Anterior cingulate cortex (tissue), 58 donors: ENCODE measurements at regions not wholly inside any gene's neighbourhood (a gene's known extent, or its start where the extent isn't known, plus 50 kb on each side); places are given as distances from the start of the nearest gene placed in this dataset.
A peak's percentile ranks its signal among the peaks of the same experiment; 100 is the strongest.

ENCODE experiments used
- DNase-seq, 58 donors: peaks; one replicate each; lab custom pipeline; 2025; lab: John Stamatoyannopoulos, UW

DNA sequence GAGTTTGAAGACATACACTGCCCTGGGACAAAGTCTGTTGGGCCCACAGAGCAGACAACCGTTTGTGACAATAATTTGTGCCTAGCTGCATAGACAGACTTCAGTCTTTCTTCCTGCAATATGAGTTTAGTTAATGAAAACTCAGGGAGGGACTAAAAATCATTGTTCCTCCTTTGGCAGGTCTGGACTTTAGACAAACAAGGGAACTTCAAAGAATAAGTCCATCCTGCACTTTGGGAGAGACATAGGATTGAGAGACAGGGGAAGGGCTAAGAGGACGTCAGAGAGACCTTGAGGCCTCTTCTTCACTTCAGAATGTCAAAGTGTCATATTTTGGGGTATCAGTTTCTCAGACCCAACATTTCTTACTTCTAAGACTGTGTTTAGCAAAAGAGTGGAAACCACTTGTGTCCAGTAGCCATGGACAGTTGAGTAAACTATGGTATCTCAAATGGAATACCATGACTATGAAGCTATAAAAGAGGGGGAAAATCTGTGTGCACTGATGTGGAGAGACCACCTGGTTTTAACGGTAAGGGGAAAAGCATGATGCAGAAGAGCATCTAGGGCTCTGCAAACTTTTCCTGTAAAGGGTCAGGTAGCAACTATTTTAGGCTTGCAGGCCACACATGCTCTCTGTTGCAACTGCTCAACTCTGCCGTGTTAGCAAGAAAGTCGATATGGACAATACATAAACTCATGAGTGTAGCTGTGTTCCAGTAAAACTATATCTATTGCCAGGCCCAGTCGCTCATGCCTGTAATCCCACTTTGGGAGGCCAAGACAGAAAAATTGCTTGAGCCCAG is 217.8 kb upstream of the SH3BP4 start:
- DNase-seq, result no peak

DNA sequence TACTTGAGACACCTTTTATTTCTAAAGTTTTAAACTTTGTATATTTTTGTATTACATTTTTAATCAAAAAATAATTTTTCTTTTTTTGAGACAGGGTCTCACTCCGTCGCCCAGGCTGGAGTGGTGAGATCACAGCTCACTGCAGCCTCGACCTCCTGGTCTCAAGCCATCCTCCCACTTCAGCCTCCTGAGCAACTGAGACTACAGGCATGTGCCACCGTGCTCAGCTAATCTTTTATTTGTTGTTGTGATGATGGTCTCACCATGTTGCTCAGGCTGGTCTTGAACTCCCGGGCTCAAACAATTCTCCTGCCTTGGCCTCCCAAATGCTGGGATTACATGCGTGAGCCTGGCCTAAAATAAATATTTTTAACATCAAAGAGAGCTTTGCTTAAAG is 218.7 kb upstream of the SH3BP4 start:
- DNase-seq, result no peak

DNA sequence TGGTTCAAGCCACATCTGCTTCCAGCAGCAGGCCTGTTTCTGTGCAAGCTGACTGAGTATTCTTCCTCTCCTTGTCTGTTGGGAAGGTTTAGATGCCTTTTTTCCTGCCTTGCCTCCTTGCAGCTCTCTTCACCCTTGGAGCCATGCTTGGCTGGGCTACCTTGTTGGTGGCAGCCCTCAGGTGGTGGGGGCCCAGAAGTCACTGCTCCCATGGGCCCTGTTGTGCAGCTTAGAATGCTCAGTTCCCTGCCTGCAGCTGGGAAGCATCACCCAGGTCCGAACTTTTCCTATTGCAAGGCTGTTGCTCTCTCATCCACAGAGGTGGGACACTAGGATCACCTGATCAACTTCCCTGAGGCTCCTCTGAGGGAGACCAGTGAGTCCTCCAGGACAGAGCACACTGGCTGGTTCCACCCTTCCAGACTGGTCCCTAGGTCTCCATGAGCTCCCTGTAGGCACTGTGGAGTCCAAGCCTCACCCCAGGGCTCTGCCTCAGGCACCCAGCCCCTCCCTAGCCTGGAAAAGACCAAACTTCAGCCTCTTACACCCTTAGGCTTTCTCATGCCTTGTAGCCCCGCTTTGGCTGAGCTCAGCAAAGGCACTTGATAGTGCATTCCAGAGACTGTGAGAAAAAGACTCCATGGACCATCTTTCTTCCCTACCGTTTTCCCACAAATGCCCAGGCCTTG is 219.3 kb upstream of the SH3BP4 start:
- no peak for DNase-seq

DNA sequence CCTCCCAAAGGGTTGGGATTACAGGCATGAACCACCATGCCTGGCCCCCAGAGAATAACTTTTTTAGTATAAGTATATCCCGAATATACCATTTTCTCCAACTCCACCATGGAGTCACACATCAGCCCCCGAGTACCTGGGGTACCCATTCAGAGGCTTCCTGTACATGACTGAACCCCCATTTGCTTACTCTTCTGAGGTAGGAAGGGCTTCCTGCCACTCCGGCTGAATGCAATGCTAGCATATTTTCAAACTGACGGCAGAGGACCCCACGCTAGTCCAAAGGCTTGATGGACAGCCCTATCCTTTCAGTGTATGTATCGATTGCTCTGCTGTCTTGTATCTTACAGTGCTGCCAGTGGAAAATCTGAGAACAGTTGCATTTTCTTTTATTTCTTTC is 220.6 kb upstream of the SH3BP4 start:
- DNase-seq, result no peak

DNA sequence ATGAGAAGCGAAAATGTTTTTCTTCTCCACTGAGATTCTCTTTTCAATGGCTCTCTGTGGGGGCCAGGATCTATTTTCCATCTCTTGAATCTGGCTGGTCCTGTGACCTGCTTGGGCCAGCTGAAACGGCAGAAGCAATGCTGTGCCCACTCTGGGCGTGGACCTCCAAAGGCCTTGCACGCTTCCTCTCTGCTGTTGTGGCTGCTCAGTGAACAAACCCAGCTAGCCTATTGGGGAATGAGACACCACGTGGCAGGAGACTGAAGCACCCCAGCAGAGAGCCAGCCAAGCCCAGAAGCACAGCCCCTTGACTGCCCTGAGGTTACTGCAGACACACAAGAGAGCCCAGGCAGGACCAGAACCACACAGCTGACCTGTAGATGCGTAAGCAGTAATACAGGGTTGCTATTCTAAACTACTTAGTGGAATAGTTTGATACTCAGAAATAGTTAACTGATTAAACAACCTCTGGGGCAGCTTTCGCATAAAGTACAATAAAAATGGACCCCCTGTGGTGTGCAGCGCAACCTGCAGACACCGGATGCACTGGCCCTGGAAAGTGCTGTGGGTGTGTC is 221.7 kb upstream of the SH3BP4 start:
- no peak for DNase-seq

- DNase-seq, result no peak
Measured at GRCh38 chr2:234725528-234726264, 226.1 kb upstream of the SH3BP4 start.

DNA sequence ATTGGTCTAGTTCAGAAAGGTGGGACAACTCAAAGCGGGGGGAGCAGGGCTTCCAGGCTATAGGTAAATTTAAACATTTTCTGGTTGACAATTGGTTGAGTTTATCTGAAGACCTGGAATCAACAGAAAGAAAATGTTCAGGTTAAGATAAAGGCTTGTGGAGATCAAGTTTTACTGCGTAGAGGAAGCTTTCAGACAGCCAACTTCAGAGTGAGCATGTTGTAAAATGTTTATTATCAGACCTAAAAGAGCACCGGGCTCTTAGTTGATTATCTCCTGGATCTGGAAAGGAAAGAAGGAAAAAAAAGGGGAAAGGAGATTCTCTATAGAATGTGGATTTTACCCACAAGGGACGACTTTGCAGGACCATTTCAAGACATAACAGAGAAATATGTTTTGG is 227.0 kb upstream of the SH3BP4 start:
- no peak for DNase-seq

- no peak for DNase-seq
Measured at GRCh38 chr2:234723400-234723799, 226.5 kb upstream of the ARL4C start.

DNA sequence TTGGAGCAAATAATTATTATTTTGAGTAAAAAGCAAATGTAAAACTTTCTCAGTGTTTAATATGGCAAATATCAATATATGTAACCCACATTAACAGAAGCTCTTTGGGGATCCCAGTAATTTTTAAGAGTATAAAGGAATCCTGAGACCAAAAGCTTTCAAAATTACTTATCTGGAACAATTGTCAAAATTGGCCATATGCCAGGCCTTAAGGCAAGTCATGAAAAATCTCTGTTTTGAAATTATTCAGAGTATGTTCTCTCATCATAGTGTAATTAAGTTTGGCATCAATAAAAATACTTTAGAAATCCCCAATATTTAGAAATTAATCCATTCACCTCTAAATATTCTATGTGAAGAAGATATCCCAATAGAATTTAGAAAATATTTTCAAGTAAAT is 225.3 kb upstream of the ARL4C start:
- DNase-seq, result no peak

- DNase-seq, result no peak
Measured at GRCh38 chr2:234719116-234719716, 222.3 kb upstream of the ARL4C start.

- no peak for DNase-seq
Measured at GRCh38 chr2:234716271-234716670, 219.4 kb upstream of the ARL4C start.

GRCh38 chr2:234715671-234716250 is 218.9 kb upstream of the ARL4C start:
- DNase-seq, result no peak

DNA sequence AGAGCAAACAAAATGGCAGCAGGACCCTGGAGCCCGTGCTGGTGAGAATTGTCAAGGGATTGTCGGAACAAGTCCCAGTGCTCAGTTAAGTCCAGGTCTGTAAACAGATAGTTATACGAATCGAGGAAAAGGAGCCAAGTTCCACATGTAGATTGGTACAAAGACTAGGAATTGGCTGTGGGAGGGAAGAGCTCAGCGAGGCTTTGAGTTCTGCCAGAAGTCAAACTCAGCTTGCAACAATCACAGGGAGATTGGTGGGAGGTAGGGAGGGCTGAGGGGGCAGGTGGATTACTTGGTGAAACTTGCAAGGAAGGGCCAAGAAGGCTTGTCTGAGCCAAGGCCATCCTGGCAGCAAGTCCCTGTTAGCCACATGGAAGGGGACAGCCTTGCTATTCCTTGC is 217.8 kb upstream of the ARL4C start:
- no peak for DNase-seq

DNA sequence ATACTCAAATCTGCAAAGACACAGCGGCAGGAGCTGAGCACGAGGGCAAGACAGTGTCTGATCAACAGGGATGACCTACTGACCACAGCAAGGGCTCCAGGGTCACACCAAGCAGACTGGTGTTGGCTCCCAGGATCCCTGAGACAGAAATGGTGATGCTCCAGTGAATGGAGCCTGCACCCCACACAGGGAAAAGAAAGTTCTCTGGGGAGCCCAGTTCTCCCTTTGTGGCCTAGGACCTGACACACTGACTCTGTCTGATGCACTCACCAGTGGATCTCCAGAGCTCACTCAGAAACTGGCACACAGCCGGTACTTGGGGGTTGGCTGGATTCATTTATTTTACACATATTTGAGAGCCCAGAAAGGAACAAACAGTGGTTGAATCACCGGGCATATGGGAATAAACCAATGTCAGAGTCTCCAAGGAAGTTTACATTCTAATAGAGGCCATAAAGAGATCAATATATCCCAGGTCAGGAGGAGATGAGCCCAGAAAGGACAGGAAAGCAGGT is 215.6 kb upstream of the ARL4C start:
- no peak for DNase-seq

- DNase-seq, result no peak
Measured at GRCh38 chr2:234711308-234711707, 214.4 kb upstream of the ARL4C start.

DNA sequence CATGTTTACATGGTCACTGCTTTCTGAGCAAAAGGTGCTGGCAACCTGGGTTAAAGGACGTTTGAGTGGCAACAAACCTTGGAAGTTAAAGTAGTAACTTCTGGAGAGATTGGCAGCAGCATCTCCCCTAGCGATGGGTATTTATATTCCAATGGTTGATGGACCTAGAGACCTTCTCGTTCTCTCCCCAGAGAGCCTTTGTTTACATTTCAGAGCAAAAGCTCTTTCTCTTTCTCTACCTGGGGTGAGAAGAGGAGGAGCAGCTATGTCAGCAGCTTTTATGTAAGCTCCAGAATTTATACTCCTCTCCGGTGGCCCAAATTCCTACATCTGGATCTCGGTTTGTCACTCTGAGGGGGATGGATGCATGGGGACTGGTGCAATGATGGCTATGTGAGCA is 213.7 kb upstream of the ARL4C start:
- DNase-seq, result no peak

DNA sequence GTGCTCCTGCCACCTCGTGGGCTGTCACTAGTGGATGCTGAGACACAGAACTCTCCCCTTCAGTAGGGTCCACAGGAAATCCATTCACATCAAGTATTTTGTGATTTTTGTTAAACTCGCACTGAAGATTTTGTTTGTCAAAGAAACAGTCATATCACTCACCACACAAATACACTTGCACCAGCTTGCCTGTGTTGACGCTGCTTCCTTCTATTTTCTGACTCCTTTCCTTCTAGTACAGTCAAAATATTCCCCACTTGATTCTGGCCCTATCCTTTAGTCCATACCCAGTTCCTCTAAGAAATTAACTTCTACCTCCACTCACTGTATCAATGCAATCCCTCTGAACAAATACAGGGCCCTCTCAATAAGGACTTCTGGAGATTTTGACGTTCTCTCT is 213.2 kb upstream of the ARL4C start:
- no peak for DNase-seq

- no peak for DNase-seq
Measured at GRCh38 chr2:234708717-234709116, 211.8 kb upstream of the ARL4C start.

DNA sequence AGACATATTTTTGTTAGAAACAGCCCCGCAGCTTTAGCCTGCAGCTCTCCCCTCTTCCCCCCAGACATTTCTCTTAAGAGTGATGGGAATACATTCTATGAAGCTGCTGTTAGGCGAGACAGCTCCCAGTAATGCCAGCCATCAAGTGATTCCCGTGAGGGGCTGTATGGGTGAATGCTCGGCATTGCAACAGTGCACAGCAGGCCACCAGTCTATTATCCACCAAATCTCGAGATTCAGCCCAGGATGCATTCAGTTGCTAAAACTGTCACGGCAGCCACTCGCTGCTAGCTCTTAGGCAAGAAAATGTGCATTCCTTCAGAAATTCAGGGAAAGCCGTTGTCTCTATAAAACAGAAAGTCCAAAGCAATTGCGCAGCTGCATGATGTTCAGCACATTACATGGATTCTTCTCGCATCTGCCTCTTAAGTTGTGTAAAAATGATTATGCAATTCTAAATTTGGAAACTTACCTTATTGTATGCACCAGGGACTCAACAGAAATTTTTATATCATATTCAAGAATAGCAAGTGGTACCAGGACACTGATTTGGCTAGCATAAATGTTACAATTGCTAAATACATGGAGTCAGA is 211.3 kb upstream of the ARL4C start:
- peak in 3 of 58 donors; percentile 3 to 12 (median 7) for DNase-seq

DNA sequence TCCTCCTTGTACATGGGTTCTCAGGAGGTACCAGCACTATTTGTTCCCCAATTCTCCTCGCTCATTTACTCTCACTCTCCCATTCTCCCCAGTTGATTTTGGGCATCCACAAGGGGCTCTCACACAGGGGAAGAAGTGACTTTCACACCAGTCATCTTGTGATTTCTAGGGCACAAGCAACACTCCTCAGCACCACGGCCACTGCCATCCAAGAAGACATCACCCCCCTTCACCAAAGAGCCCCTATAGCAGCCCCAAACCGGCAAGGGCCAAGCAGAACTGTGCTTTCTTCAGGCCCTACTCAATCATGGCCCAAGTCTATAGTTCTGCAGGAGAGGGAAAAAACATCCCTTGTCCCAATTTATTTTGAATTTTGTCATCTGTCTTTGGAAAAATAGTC is 209.2 kb upstream of the ARL4C start:
- no peak for DNase-seq
